HT1080 (cell line): ENCODE measurements at regions not wholly inside any gene's neighbourhood (a gene's known extent, or its start where the extent isn't known, plus 50 kb on each side); places are given as distances from the start of the nearest gene placed in this dataset.

Experiments used
- DNase-seq: peaks from one replicate; pipeline ENCODE4 v3.0.0-alpha.2; 2015; ENCODE audit warnings: low read depth

- no peak for DNase-seq
Observed at GRCh38 chr16:52800432-52800831, 252.3 kb downstream of the CHD9NB start.

DNA sequence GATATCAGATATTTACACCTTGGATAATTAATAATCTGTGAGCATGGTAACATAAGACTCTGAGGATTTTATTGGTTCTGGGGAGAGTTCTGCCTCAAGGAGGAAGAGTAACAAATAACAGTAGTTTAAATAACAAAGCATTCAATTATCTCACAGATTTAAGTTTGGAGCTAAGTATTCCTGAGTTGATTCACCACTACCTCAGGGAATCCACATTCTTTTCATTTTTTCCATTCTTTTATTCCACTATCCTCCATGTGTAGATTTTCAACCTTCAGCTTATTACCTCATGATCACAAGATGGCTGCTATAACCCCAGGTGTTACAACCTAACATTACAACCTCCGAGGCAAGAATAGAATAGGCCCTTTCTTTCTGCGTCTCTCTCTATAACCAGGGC, 252.2 kb upstream of the TOX3 start:
- no peak for DNase-seq

- no peak for DNase-seq
Observed at GRCh38 chr16:52787709-52788108, 240.8 kb upstream of the TOX3 start.

- peak; percentile 32 for DNase-seq
Observed at GRCh38 chr16:52786091-52786490, 239.1 kb upstream of the TOX3 start.

DNA sequence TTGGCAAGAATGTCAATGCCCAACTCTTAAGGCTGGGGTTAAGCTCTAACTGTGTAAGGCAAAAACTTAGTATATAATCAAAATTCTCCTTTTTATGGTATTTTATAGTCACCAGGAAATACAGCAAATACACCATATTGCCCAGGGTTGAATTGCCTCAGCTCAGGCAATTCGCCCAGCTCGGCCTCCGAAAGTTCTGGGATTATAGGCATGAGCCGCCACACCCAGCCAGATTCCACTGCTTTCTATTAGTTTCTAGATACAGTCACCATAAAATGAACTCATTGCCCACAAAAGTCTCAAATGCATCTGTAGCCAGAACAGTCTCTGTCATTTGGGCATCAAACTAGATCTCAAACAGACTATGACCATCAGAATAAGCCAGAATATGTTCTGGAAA, 238.7 kb upstream of the TOX3 start:
- no peak for DNase-seq

DNA sequence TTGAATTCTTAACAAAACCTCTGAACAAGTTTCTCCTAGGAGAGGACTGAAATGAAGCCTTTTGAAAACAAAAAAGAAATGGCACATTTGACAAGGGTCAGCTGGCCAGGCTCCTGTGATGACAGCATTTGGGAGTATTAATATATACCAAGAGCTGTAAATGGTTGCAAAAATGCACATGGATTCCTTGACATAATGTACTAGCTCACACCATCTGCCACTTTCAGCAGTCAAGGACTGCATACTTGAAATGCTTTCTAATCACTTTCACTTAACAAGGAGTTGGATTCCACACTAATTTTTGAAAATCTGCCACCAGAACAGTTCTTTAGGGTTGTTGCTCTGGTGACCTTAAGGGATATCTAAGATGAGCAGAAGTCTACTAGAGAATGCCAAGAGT, 236.7 kb upstream of the TOX3 start:
- DNase-seq = no peak

GRCh38 chr16:52781005-52781630, 234.2 kb upstream of the TOX3 start:
- DNase-seq = no peak

GRCh38 chr16:52773026-52773425, 226.1 kb upstream of the TOX3 start:
- no peak for DNase-seq

GRCh38 chr16:52770828-52771227, 223.9 kb upstream of the TOX3 start:
- DNase-seq = no peak

DNA sequence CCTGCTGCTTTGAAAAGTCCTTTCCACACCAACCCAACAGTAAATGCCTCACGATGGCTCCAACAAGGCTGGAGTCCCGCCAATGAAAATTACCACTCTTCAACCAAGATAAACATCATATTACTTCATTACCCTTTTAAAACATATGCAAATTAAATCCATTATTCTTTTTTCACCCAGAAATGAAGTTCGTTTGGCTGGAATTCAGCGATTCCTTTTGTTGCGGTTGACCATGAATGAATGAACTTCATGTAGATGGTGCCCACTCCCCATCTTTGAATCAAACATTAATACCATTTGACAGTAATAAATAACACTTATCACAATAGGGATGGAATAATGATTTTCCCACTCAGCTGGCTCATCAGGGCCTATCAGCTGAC, 211.5 kb upstream of the TOX3 start:
- DNase-seq = no peak

DNA sequence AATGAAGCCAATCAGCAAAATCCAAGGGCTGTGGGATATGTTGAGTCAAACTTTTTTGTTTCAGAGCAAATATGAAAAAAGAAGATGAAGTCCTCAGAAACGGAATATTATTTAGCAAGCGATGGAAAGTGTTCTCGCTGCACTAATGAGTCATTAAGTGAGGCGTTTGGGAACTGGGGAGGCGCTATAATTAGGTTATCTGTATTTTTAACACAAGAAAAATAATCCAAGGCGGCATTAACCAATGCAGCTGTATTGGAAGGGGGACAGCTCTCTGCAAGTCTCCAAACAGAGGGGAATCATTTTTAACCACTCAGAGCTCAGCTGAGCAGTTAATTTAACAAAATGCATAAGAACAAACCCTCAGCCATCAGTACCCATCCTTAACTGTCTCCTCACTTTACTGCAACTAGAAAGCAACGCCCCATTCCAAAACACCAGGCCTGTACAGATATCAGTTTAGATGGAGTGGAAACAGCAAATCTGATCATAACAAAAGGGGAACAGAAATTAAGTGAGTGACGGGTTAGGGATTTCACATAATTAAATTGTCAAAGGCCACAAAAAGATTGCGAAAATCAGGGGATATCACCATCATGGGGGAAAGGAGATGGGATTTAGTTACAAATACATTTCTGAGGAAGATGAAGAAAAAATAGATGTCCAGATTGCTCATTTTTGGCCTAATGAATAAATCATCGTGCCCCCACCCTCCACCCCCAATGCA, 211.0 kb upstream of the TOX3 start:
- no peak for DNase-seq

DNA sequence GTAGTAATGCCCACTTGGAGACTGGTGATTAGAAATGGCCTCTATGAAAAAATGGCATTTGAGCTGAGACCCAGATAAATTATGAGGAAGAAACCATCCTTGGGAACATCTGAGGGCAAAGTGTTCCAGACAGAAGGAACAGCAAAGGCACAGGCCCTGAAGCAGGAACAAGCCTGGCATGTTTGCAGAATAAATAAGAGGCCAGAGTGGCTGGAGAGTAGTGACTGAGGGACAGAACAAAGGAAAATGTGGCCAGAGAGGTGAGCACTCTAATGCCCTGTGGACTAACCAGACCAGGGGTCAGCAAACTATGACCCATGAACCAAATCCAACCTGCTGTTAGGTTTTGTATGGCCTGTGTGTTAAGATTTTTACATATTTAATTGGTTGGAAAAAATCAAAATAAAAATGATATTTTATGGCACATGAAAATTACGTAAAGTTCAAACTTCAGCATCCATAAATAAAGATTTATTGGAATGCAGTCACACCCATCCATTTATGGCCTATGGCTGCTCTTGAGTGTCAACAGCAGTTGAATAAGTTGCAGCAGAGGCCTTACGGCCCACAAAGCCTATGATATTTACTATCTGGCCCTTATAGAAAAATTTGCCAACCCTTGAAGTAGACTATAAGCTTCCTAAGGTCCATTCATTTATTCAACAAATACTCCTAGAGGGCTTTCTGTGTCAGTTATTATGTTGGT, 210.0 kb upstream of the TOX3 start:
- no peak for DNase-seq

GRCh38 chr16:52755396-52755795, 208.5 kb upstream of the TOX3 start:
- no peak for DNase-seq

DNA sequence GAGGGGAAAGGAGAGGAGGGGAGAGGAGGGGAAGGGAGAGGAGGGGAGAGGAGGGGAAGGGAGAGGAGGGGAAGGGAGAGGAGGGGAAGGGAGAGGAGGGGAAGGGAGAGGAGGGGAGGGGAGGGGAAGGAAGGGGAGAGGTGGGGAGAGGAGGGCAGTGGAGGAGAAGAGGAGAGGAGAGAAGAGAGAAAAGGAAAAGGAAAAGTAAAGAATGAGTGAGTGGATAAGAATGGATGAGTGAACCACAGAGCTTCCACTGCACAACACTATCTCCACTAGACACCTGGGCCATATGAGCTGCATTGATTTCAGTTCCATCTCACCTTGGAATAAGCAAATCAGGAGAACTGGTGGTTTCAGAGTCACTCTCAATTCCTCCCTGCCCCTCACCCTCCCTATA, 204.1 kb upstream of the TOX3 start:
- no peak for DNase-seq

DNA sequence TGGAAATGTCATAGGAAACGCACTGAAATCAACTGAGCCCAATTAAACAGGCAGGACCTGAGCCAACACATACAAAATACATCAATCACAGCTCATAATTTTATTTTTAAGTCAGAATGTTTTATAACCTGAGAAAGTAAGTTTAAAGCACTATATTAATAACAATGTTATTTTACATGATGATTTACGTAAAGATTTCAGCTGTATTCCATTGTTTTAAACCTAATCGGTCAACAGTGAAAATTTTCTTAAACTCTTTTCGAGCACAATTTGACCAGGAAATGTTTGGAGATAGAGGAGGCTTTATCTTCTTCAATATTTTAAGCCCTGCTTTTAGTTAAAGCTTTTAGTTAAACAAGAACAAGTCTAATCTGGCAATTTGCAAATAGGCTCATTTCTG, 201.8 kb upstream of the TOX3 start:
- no peak for DNase-seq

DNA sequence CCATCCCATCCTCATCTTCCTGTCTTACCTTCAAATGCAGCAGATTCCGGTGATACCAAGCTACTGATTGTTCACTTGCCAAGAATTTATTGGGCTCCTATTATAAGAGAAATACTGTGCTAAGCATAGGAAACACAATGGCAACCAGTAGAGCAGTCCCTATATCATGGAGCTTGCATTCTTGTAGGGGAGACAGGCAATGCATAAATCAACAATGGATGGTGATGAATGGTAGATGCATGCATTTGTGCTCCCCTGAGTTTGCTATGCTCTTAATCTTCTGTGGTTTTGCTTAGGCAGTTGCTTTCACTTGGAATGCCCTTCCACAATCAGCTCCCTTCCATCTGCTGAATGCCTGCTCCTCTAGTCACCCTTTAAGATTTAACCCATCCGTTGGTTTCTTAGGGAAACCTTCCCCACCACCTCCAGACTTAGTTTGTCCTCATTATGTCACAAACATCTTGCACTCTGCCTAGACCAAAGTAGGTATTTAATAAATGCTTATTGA, 200.2 kb upstream of the TOX3 start:
- DNase-seq = no peak

DNA sequence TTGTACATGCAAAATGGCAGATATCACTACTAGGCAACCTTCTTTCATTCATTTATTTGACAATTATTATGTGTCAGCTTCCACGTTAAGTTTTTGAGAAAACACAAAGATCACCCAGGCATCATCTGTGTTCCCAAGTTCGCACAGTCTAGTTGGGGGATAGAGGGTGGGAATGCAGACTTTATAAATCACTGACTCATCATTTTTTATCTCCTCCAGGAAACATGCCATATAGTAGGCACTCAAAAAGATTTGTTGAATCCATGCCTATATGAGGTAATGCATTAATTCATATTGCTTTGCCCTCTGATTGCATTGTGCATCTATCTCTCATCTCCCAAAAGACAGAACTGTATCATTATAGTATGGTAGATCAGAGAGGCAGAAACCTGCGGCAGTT, 196.8 kb upstream of the TOX3 start:
- no peak for DNase-seq

DNA sequence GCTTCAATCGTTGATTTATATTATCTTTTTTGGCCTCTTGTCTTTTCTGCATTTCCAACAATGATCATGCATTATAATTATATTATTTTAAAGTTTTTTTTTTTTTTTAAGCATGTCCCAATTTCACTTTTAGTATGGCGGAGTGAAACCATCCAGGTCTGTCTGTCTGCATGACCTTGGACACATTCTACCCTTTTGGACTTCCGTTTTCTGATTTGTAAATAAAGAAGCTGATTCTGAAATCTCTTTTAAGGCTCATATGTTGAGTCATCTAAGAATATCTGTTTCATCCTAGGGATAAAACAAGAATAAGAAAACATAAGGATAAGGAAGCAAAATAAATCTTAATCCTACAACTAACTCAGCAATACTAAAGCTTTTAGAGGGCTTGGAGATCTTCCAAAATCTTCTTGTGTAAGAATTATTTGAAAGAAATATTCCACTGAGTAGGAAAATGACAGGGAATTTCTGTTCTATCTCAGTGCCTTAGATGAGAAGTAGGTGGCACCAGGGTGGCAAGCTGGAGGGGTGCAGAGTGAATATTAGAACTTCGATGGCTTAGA, 195.7 kb upstream of the TOX3 start:
- no peak for DNase-seq

DNA sequence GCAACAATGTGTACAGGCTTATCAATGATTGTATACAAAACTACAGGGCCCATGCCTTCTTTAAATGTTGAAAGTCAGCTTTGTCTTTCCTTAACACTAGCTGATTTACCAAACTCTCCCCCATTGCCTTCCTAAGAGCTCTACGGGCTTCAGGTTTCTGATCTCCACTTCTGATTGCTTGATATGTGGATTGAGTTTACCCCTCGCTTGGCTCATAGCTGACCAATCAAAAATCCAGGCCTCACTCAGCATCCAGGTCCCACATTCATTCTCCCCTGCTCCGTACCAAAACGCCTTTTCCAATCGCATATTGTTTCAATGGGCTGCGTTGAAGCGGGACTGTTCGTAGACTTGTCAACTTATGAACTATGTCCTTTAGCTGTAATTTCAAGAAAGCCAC, 195.1 kb upstream of the TOX3 start:
- DNase-seq = no peak

DNA sequence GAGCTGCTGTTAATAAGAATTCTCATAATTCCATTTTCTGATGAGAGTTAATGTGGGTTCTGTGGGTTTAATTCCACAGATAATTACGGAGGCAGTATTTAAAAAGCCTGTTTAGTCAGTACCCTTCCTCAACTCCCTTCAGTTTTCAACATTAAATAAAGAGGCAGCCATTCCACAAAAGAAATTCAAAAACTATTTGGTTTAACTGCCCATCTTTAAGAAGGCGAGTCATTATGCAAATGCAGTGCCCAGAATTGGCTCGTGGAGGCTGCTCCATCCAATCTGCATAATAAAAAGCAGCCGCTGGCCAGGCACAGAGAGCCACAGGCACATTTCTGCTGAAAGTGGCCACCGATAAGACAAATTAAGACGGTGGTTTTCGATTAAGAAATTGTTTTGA, 194.4 kb upstream of the TOX3 start:
- DNase-seq = no peak

DNA sequence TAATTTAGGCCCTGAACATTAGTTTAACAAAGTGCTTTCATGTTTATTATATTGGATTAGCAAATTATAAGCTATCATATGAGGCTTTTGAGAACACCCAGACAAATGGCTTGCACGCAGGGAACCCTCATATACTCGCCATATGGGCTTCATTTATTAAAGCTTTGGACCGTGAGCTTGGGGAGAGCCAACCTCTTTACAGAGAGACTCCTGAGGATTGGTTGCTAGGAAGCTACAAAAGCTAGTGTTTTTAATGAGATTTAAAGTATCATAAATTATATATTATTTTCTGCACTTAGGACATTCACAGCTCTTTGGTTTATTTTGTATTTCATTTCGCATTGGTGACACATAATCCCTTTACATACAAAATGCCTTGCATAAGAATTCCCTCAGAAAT, 193.8 kb upstream of the TOX3 start:
- DNase-seq = no peak

DNA sequence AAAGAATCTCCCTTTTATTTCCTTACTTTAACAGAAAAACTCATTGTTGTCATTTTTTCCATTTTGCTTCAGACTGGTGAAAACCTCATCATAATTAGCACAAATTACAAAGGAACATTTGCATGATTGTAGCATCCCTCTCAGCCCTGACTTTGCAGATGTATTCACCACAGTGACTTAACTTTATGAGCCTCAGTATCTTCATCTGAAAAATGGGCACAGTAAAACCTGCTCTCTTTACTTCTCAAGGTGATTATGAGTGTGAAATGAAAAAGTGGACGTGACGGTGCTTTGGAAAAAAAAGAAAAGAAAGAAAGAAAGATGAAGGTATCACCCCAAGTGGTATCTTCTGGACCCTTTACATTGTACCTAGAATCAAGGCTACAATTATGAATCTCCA, 193.4 kb upstream of the TOX3 start:
- no peak for DNase-seq
